Renal pelvis (tissue), 1 donor: ENCODE measurements at regions not wholly inside any gene's neighbourhood (a gene's known extent, or its start where the extent isn't known, plus 50 kb on each side); places are given as distances from the start of the nearest gene placed in this dataset.

Experiments
- DNase-seq: peaks from one replicate; pipeline ENCODE4 v3.0.0-alpha.2; 2013

GRCh38 chr6:105794239-105794638, 291.9 kb upstream of the PRDM1 start:
- no peak for DNase-seq

DNA sequence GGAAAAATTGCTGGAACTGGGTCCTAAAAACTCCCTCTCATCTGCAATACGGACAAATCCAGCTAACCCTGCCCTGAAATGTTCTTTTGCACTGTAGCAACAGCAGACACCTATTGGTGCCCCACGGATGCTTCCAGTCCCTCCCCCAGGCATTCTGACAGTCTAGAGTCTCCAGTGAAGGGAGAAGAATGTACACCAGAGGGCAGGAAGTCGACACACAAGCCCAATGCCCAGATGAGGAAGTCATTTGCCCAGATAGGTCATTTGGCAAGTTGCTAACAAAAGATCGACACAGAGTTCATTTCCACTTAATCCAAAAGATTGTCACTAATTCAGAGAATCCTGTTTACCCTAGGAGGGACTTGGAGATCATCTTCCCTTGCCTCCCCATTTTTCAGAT, 293.0 kb upstream of the PRDM1 start:
- DNase-seq = no peak

- DNase-seq = no peak
These were observed 294.4 kb upstream of the PRDM1 start for GRCh38 chr6:105791583-105792318.

DNA sequence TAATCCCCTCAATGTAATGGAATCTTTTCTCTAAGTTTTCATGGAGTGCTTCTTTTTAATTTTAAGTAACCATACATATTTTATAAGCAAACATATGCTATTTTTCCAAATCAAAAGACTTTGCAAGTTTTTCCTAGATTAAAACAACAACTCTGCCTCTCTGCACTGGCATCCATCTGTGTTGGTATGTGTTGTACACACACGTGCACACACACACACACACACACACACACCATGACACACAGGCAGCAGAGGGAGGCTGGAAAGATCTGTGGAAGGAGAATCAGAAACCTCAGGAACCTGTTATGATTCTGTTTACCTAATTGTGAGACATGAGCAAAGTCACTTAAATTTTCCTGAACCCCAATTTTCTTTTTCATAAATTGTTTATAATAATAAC, 295.0 kb upstream of the PRDM1 start:
- no peak for DNase-seq

- DNase-seq = no peak
These were observed 295.5 kb upstream of the PRDM1 start for GRCh38 chr6:105790635-105791034.

GRCh38 chr6:105789935-105790334, 296.2 kb upstream of the PRDM1 start:
- DNase-seq = no peak

- DNase-seq = no peak
These were observed 298.4 kb upstream of the PRDM1 start for GRCh38 chr6:105787747-105788146.

DNA sequence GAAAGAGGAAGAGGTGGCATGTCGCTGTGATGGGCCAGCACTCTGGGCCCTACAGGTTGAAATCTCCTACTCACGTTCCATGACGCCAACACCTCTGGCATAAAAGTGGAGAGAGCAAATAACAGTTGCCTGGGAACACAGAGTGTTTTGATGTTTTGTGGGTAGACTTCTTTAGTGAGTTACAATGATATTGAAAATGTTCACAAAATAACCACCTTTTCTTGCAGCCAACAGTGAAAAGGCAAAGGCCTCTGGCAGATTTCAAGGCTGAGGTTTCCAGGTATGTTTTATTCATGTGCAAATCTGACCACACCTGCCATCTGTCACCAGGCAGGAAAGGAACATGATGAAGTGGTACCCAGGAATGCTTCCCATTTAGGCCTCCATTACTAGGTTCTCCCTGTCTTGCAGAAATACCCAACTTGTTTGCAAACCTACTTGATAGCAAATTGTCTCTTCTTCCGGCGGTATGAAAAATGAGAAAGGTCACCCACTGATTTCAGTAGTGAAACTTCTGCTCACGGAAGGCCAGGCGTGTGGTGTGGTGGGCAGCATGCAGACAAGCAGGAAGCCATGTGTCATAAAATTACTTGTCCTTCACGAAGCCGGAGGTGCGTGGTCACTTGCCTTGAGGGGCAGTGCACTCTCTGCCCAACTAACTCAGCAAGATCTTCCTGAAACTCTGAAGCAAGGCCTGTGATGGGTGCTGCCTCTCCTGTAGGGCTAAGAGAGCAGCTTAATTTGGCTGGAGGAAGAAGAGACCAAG, 299.1 kb upstream of the PRDM1 start:
- no peak for DNase-seq

- DNase-seq = no peak
These were observed 299.7 kb upstream of the PRDM1 start for GRCh38 chr6:105786449-105786848.

- no peak for DNase-seq
These were observed 300.9 kb upstream of the PRDM1 start for GRCh38 chr6:105785066-105785811.

DNA sequence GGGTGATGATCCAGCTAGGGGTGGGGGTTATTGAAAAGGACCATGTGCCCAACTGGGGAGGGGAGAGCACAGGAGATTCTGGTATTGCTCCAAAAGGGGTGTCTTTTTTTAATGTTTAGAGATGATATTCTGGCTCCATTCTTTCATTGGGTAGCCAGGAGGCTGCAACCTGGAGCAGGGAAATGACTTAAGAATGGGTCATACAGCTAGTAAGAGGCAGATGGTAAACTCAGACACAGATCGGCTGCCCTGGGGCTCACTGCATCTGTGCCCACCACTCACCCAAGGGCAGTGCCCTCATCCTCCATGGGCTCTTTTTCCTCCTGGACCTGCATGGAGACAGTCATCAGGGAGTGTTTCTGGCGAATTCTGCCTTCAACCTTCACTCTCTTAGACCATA, 302.0 kb upstream of the PRDM1 start:
- no peak for DNase-seq

- no peak for DNase-seq
These were observed 302.7 kb upstream of the PRDM1 start for GRCh38 chr6:105783333-105783935.

DNA sequence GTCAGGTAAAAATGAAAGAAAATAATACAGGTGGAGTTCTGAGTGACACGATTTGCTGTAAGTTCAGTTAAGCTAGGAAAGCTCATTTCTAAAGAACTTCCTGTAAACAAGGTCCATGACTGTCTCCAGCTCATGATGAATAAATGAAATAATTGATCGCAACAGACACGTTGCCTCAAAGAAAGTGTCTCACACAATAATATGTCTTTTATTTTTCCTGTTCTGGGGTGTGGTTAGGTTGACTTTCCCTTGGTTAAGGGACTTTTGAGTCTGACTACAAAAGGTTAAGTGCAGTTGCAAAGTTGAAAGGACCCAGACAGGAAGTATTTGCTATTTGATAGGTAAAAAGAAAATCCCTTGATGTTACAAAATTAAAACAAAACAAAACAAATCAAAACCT, 304.2 kb upstream of the PRDM1 start:
- no peak for DNase-seq

DNA sequence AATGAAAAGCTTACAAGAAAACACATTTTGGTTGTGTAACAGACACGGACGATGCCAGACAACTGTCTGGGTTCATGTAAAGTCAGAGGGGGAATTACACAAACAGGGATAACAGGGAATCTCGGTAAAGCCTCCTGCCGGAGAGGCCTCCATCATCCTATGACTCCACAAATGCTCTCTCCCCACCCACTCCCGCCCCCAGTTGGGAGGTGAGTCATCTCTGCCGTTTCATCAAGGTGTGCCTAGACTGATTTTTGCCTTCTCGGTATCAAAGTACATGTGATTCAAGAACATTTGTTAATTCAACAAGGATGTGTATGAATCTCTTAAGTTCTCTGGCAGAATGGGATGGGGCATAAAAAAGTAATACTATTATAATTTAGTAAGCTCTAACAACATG, 304.9 kb upstream of the PRDM1 start:
- no peak for DNase-seq

DNA sequence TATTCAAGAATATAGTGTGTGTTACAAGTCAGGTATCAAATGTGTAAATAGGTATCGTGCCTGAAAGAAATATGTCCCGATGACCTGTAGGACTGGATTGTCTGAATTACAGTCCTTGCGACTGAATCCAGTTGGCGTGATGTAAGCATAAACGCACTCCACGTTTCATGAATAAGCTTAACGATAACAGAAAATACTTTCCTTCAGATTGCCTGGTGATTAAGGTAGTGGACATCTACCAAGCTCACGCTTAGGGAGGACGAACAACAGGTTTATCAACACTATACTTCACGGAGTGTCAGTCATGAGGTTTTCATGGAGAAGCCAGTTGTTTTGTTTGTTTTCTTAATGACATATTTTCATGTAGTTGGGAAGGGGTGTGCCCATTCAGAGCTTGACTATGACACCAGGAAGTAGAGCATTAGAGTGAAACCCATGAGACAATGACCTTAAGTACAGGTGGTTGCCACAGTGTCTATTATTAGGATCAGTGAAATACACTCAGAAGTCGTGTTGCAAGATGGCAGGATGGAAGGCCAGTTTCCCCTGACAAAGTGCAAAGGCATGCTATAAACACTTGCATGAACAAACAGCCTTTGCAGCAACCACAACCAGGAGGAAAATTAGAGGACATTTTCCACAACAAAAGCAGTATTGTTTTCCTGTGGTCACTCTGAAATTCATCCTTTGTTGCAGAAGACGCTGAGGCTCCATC, 305.8 kb upstream of the PRDM1 start:
- no peak for DNase-seq

GRCh38 chr6:105779110-105779509, 307.0 kb upstream of the PRDM1 start:
- DNase-seq = no peak

GRCh38 chr6:105775095-105775494, 311.0 kb upstream of the PRDM1 start:
- DNase-seq = no peak

DNA sequence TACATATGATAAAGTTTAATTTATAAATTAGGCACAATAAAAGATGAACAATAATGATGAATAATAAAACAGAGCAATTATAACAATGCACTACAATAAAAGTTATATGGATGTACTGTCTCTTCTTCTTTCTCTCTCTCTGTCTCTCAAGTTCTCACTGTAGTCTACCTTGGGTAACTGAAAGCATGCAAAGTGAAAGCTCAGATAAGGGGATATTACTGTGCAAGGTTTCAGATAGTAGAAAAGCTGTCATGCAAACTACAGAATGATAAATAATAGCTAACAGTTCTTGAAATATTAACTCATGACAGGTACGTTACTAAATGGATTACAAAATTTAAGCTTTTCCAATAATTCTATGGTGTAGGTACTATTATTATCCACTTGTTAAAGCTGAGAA, 311.9 kb upstream of the PRDM1 start:
- no peak for DNase-seq

DNA sequence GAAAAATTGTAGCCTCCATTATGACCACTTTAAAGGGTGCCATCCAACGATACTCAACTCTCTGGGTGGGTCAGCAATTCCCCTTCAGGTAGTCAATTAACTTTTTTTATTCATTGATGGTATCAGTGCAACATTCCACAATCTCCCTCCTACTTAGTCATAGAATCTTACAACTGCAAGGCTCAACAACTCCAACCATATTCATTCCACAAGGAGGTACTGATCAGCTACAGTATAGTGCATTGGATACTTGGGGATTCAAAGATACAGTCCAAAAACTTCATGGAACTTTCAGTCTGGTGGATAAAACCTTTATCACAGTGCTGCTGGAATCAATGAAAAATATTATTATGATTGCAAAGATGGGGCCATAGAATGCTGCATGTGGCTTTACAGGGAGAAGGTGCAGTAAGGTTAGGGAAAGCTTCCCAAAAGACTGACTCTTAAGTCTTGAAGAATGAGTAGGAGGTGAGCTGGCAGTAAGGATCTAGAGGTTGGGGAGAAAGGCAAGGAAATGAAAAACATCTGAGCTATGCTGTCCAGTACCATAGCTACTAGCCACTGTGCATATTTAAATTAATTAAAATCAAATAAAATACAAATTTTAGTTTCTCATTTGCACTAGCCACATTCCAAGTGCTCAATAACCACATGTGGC, 314.7 kb upstream of the PRDM1 start:
- DNase-seq = no peak

DNA sequence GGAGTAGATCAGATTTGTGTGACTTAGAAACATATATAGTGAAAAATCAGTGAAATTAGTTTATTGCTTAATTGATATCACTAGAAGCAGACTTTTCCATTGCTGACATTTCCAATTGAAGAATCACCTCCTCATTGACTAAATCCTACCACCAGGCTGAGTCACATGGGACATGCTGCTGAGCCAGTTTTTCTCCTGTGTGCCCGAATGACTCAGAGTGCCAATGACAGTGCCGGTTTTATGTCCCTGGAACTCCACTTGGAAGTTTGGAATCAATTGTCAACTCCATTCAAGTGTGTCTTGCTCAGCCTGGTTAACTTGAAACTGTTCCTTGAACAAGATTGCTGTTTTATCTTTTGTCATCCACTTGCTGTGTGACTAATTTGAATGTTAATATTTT, 316.1 kb upstream of the PRDM1 start:
- DNase-seq = no peak

DNA sequence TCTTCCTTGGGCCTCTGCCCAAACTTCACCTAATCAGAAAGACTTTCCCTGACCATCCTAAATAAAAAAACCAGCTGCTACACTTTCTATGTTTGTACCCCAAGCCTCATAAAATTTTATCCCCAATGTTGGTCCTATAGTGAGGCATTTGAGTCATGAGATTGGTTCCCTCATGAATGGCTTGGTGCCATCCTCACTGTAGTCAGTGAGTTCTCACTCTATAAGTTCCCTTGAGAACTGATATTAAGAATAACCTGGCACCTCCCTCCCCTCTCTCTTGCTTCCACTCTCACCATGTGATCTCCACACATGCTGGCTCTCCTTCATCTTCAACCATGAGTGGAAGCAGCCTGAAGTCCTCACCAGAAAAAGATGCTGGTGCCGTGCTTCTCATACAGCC, 316.9 kb upstream of the PRDM1 start:
- DNase-seq = no peak
